ENCODE measurements at regions not wholly inside any gene's neighbourhood (a gene's known extent, or its start where the extent isn't known, plus 50 kb on each side); places are given as distances from the start of the nearest gene placed in this dataset.

DNA sequence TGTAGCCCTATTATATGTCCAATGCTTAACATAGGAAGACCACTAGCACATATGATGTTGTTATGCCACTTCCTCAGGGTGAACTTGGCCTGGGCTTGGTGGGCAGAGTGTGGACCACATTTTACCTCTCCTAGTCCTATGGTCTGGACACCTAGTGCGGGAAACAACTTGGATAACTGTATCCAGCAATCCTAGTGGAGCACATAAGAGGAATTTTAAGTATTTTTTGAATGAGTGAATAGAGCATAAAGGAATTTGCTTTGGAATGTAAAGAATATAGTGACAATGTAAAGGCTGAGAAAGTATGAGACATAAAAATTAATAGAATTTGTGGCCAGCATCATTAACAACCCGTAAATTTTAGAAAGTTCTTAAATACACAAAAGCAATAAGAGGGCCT is 528.9 kb downstream of the IGSF11 start:
- Histone ChIP-seq H3K4me1 (no peaks in the 10 kb centered on the region), H3K9me3 (no peaks in the 10 kb centered on the region), H3K27ac (no peak overlapping the region), H3K4me3 (no peak overlapping the region), H3K27me3 (no peaks in the 10 kb centered on the region), H3K36me3 (no peaks in the 10 kb centered on the region)
- intact Hi-C loops (cut with DNase I), result no loop called here
- no peak for DNase-seq (ENCODE audit: extremely low spot score in 2 of 2)
- no peak for TF ChIP-seq POLR2A (IDR thresholded peaks at IDR 0.05)
- no peak for TF ChIP-seq POLR2AphosphoS5 (IDR thresholded peaks at IDR 0.05; ENCODE audit: insufficient read depth in 1 of 2, low read depth in 1 of 2)
- TF ChIP-seq, protein P1, sequence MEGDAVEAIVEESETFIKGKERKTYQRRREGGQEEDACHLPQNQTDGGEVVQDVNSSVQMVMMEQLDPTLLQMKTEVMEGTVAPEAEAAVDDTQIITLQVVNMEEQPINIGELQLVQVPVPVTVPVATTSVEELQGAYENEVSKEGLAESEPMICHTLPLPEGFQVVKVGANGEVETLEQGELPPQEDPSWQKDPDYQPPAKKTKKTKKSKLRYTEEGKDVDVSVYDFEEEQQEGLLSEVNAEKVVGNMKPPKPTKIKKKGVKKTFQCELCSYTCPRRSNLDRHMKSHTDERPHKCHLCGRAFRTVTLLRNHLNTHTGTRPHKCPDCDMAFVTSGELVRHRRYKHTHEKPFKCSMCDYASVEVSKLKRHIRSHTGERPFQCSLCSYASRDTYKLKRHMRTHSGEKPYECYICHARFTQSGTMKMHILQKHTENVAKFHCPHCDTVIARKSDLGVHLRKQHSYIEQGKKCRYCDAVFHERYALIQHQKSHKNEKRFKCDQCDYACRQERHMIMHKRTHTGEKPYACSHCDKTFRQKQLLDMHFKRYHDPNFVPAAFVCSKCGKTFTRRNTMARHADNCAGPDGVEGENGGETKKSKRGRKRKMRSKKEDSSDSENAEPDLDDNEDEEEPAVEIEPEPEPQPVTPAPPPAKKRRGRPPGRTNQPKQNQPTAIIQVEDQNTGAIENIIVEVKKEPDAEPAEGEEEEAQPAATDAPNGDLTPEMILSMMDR (IDR thresholded peaks at IDR 0.05), result no peak

DNA sequence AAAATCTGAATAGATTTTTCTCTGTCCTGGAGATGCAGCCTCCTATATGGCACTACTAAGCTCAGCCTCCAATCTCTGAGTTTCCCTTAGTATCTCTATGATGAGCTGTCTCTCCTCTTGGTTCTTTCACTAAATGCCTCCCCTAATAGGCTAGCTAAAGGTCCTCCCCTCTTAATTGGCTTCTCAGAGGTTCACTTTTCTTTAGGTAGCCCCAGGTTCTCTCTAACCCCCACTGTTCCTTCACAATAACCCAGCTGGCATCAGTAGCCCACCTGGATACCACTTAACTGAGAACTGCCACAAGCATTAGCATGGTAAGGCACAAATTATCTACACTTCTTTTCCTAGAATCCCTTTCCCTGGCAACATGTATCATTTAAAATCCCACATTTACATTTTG is 523.2 kb downstream of the IGSF11 start:
- H3K27me3 ChIP-seq, result no peaks in the 10 kb centered on the region
- DNase-seq (ENCODE audit: extremely low spot score in 2 of 2), result no peak
- H3K9me3 ChIP-seq, result no peaks in the 10 kb centered on the region
- intact Hi-C loops (cut with DNase I), result no loop called here
- no peaks in the 10 kb centered on the region for H3K36me3 ChIP-seq
- no peaks in the 10 kb centered on the region for H3K4me1 ChIP-seq
- H3K27ac ChIP-seq, result no peak overlapping the region
- TF ChIP-seq, protein P1 (IDR thresholded peaks at IDR 0.05), result no peak
- no peak for TF ChIP-seq POLR2AphosphoS5 (IDR thresholded peaks at IDR 0.05; ENCODE audit: insufficient read depth in 1 of 2, low read depth in 1 of 2)
- TF ChIP-seq POLR2A (IDR thresholded peaks at IDR 0.05), result no peak
- no peak overlapping the region for H3K4me3 ChIP-seq

DNA sequence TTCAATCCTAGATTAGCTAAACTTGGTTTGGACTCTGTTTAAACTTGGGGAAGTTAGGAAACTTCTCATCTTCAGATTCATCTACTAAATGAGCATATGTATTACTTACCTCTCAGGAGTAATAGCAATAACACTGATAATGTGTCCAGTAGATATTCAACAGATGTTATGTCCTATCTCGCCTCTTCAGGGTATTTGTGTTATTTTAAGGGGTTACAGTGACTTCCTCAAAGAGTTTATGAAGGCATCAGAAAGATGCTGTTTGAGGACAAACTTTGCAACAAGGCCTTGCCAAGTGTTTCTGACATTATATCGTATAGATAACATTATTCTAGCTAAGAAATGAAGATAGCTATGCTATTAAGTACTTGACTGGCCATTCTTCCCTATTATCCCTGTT is 522.3 kb downstream of the IGSF11 start:
- no peak for TF ChIP-seq POLR2A (IDR thresholded peaks at IDR 0.05)
- TF ChIP-seq POLR2AphosphoS5 (IDR thresholded peaks at IDR 0.05; ENCODE audit: insufficient read depth in 1 of 2, low read depth in 1 of 2), result no peak
- TF ChIP-seq, protein P1 (IDR thresholded peaks at IDR 0.05), result no peak
- Histone ChIP-seq H3K27ac (no peak overlapping the region), H3K4me1 (no peaks in the 10 kb centered on the region), H3K4me3 (no peak overlapping the region), H3K27me3 (no peaks in the 10 kb centered on the region), H3K36me3 (no peaks in the 10 kb centered on the region), H3K9me3 (no peaks in the 10 kb centered on the region)
- intact Hi-C loops (cut with DNase I), result no loop called here
- DNase-seq (ENCODE audit: extremely low spot score in 2 of 2), result no peak

DNA sequence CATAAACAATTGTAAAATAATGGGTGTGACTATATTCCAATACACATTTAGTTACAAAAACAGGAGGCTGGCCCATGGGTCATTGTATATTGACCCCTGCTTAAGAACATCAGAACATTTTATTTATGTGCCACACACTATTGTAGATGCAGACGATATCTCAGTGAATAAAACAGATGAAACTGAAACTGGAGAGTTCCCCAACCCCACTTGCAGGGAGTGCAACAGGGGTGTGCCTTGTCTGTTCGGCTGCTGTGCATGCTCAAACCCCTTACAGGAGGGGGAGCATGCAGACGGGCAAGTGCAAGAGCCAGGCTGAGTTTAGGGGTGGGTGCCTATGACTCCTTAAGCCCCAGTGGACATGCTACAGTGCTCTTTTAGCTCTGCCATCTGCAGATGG is 509.6 kb downstream of the IGSF11 start:
- intact Hi-C loops (cut with DNase I), result no loop called here
- TF ChIP-seq POLR2AphosphoS5 (IDR thresholded peaks at IDR 0.05; ENCODE audit: insufficient read depth in 1 of 2, low read depth in 1 of 2), result no peak
- TF ChIP-seq, protein P1 (IDR thresholded peaks at IDR 0.05), result no peak
- no peak for TF ChIP-seq POLR2A (IDR thresholded peaks at IDR 0.05)

DNA sequence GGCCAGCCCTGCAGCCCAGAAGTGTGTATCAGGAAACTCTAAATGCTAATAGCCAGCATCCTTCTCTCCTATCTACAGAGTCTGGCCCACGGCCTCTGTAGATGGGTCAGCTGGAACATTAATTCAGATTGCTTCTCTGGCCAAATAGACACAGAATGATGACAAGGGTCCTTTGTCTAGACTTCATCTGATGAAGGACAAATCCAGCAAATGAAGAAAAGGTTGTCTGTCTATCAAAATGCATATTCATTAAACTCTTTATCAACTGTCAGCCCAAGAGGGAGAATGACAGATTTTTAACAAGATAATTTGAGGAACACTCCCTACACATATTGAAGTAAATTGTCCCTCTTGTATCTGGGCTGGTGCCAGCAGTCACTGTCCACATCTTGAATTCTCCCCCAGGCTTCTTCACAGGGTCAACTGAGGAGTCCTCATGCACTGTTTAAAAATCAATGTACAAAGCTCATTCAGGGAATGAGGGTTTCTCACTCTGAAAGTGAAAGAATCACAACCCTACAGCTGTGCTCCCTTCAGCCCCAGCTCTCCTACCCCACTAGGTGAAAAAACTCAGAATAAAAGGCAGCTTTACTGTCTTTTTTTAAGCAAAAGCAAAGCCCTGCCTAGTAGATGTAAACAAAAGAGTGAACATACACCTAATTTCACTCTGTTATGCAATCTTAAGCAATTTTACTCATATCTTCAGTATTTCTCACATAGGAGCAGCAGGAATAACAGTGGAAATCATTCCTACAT is 507.7 kb downstream of the IGSF11 start:
- no peak for DNase-seq (ENCODE audit: extremely low spot score in 2 of 2)
- H3K27me3 ChIP-seq, result no peaks in the 10 kb centered on the region
- H3K4me3 ChIP-seq, result no peak overlapping the region
- TF ChIP-seq, protein P1 (IDR thresholded peaks at IDR 0.05), result no peak
- TF ChIP-seq POLR2A (IDR thresholded peaks at IDR 0.05) (no peak), POLR2AphosphoS5 (IDR thresholded peaks at IDR 0.05; ENCODE audit: insufficient read depth in 1 of 2, low read depth in 1 of 2) (no peak)
- H3K36me3 ChIP-seq, result no peaks in the 10 kb centered on the region
- no peaks in the 10 kb centered on the region for H3K4me1 ChIP-seq
- intact Hi-C loops (cut with DNase I), result no loop called here
- no peaks in the 10 kb centered on the region for H3K9me3 ChIP-seq
- no peak overlapping the region for H3K27ac ChIP-seq

More for the DNA sequence above, 509.6 kb downstream of the IGSF11 start:
- no peak for DNase-seq (ENCODE audit: extremely low spot score in 2 of 2)
- H3K4me3 ChIP-seq, result no peak overlapping the region
- no peaks in the 10 kb centered on the region for H3K4me1 ChIP-seq
- no peaks in the 10 kb centered on the region for H3K36me3 ChIP-seq
- H3K27ac ChIP-seq, result no peak overlapping the region
- H3K27me3 ChIP-seq, result no peaks in the 10 kb centered on the region
- no peaks in the 10 kb centered on the region for H3K9me3 ChIP-seq
